ENCODE measurements at regions not wholly inside any gene's neighbourhood (a gene's known extent, or its start where the extent isn't known, plus 50 kb on each side); places are given as distances from the start of the nearest gene placed in this dataset.

DNA sequence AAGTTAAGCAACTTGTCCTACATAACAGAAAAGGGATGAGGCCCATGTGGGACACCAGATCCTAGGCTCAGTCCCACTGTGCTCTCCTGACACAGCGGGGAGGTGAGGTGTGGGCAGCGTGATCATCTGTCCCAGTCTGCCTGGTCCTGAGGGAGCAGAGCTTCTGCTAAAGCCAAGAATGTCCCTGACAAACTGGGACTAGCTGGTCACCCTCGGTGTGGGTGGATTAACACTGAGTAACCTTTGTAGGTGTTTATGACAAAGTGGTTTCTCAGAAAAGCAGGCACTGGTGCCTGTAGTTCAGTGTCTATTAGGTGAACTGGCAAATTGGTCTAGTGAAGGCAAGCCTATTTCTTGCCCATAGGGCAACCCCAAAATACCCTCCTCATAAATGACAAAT, 127.8 kb upstream of the HABP2 start:
- H3K36me3 ChIP-seq (replicated peaks in 1 of 2; ENCODE audit: control insufficient read depth in 1 of 2, insufficient read depth in 2 of 2, low read length in 1 of 2) = no peaks in the 10 kb centered on the region
- no peak overlapping the region for H3K27ac ChIP-seq (ENCODE audit: low read depth in 2 of 2, low read length in 1 of 2)
- DNase-seq = no peak
- 40% methylated on average over 1 of the region's 3 CpGs for WGBS (ENCODE audit: low lambda C conversion rate)
- H3F3A ChIP-seq (replicated peaks; ENCODE audit: insufficient read depth) = no peaks in the 10 kb centered on the region
- TF ChIP-seq SIN3A (IDR thresholded peaks at IDR 0.05; ENCODE audit: borderline replicate concordance, low read depth, low read length) = no peak
- TF ChIP-seq FOSL2 (IDR thresholded peaks at IDR 0.05; ENCODE audit: borderline replicate concordance, low read depth) = no peak
- TF ChIP-seq, protein P1, sequence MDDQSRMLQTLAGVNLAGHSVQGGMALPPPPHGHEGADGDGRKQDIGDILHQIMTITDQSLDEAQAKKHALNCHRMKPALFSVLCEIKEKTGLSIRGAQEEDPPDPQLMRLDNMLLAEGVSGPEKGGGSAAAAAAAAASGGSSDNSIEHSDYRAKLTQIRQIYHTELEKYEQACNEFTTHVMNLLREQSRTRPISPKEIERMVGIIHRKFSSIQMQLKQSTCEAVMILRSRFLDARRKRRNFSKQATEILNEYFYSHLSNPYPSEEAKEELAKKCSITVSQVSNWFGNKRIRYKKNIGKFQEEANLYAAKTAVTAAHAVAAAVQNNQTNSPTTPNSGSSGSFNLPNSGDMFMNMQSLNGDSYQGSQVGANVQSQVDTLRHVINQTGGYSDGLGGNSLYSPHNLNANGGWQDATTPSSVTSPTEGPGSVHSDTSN (IDR thresholded peaks at IDR 0.05) = no peak
- TF ChIP-seq JUND (IDR thresholded peaks at IDR 0.05) = no peak
- no peak for TF ChIP-seq SMC3 (IDR thresholded peaks at IDR 0.05; ENCODE audit: low read depth, low read length)
- no peak for TF ChIP-seq MAX (IDR thresholded peaks at IDR 0.05; ENCODE audit: low read depth)
- no peak for TF ChIP-seq TAF1 (IDR thresholded peaks at IDR 0.05; ENCODE audit: borderline replicate concordance, low read depth, low read length)
- TF ChIP-seq MXI1 (IDR thresholded peaks at IDR 0.05; ENCODE audit: low read depth, low read length) = no peak
- TF ChIP-seq, protein P2, sequence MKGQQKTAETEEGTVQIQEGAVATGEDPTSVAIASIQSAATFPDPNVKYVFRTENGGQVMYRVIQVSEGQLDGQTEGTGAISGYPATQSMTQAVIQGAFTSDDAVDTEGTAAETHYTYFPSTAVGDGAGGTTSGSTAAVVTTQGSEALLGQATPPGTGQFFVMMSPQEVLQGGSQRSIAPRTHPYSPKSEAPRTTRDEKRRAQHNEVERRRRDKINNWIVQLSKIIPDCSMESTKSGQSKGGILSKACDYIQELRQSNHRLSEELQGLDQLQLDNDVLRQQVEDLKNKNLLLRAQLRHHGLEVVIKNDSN (IDR thresholded peaks at IDR 0.05; ENCODE audit: borderline replicate concordance, low read depth) = no peak
- no peaks in the 10 kb centered on the region for H3K79me2 ChIP-seq (ENCODE audit: insufficient read depth)
- H3K9me3 ChIP-seq = 0 out of 2 replicates have a peak, but pooled peaks cover 2% of the 10 kb centered on the region
- no peaks in the 10 kb centered on the region for H3K27me3 ChIP-seq (ENCODE audit: insufficient read depth)
- peaks cover 0 to 13% of the 10 kb centered on the region in 2 experiments; a peak in 2 of 4 replicates for H3K4me1 ChIP-seq (ENCODE audit: control insufficient read depth in 1 of 2, insufficient read depth in 2 of 2, low read depth in 1 of 2, low read length in 1 of 2)
- no peak overlapping the region for H2AFZ ChIP-seq (ENCODE audit: low read depth)
- no peaks in the 10 kb centered on the region for H4K20me1 ChIP-seq (ENCODE audit: insufficient read depth)
- H3K9ac ChIP-seq = no peak overlapping the region
- POLR2A ChIA-PET = no interaction called here
- H3K9me2 ChIP-seq = no peaks in the 10 kb centered on the region
- no peak overlapping the region for H3K4me3 ChIP-seq (ENCODE audit: low read depth in 2 of 2, low read length in 1 of 2)
- CTCF ChIA-PET = interaction anchor here (3.2 kb wide), 1 partner anchor 39 kb away, joined by 11 read pairs; no protein-coding TSS in a partner anchor
- H3K4me2 ChIP-seq = no peak overlapping the region

GRCh38 chr10:113425541-113425951, 127.3 kb upstream of the HABP2 start:
- DNase-seq = no peak
- Histone ChIP-seq H3K4me1 (ENCODE audit: control insufficient read depth in 1 of 2, insufficient read depth in 2 of 2, low read depth in 1 of 2, low read length in 1 of 2) (peaks cover 0 to 13% of the 10 kb centered on the region in 2 experiments; a peak in 2 of 4 replicates), H2AFZ (ENCODE audit: low read depth) (no peak overlapping the region), H3F3A (replicated peaks; ENCODE audit: insufficient read depth) (no peaks in the 10 kb centered on the region), H3K4me2 (no peak overlapping the region), H3K9ac (no peak overlapping the region), H3K9me3 (no peaks in the 10 kb centered on the region), H3K36me3 (replicated peaks in 1 of 2; ENCODE audit: control insufficient read depth in 1 of 2, insufficient read depth in 2 of 2, low read length in 1 of 2) (no peaks in the 10 kb centered on the region), H3K79me2 (ENCODE audit: insufficient read depth) (no peaks in the 10 kb centered on the region), H3K27me3 (ENCODE audit: insufficient read depth) (no peaks in the 10 kb centered on the region), H3K27ac (ENCODE audit: low read depth in 2 of 2, low read length in 1 of 2) (no peak overlapping the region), H3K4me3 (ENCODE audit: low read depth in 2 of 2, low read length in 1 of 2) (no peak overlapping the region), H4K20me1 (ENCODE audit: insufficient read depth) (no peaks in the 10 kb centered on the region), H3K9me2 (no peaks in the 10 kb centered on the region)
- no peak for TF ChIP-seq GATA2 (CRISPR knock-in tag; IDR thresholded peaks at IDR 0.05)
- TF ChIP-seq, protein P1 (IDR thresholded peaks at IDR 0.05) = no peak
- TF ChIP-seq, protein P3, sequence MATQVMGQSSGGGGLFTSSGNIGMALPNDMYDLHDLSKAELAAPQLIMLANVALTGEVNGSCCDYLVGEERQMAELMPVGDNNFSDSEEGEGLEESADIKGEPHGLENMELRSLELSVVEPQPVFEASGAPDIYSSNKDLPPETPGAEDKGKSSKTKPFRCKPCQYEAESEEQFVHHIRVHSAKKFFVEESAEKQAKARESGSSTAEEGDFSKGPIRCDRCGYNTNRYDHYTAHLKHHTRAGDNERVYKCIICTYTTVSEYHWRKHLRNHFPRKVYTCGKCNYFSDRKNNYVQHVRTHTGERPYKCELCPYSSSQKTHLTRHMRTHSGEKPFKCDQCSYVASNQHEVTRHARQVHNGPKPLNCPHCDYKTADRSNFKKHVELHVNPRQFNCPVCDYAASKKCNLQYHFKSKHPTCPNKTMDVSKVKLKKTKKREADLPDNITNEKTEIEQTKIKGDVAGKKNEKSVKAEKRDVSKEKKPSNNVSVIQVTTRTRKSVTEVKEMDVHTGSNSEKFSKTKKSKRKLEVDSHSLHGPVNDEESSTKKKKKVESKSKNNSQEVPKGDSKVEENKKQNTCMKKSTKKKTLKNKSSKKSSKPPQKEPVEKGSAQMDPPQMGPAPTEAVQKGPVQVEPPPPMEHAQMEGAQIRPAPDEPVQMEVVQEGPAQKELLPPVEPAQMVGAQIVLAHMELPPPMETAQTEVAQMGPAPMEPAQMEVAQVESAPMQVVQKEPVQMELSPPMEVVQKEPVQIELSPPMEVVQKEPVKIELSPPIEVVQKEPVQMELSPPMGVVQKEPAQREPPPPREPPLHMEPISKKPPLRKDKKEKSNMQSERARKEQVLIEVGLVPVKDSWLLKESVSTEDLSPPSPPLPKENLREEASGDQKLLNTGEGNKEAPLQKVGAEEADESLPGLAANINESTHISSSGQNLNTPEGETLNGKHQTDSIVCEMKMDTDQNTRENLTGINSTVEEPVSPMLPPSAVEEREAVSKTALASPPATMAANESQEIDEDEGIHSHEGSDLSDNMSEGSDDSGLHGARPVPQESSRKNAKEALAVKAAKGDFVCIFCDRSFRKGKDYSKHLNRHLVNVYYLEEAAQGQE (IDR thresholded peaks at IDR 0.05; ENCODE audit: low read depth, low read length) = no peak
- no peak for TF ChIP-seq TAF1 (IDR thresholded peaks at IDR 0.05; ENCODE audit: borderline replicate concordance, low read depth, low read length)
- no peak for TF ChIP-seq MXI1 (IDR thresholded peaks at IDR 0.05; ENCODE audit: low read depth, low read length)
- TF ChIP-seq EZH2phosphoT487 (IDR thresholded peaks at IDR 0.05; ENCODE audit: borderline replicate concordance, low read depth) = no peak
- CTCF ChIA-PET = interaction anchor here (1.1 to 3.2 kb wide), 3 partner anchors 10 to 40 kb away, joined by 4 to 11 read pairs (median 6); no protein-coding TSS in a partner anchor
- POLR2A ChIA-PET = no interaction called here
- WGBS (ENCODE audit: low lambda C conversion rate) = 65% methylated on average over 7 of the region's 7 CpGs
